Gastroesophageal sphincter (tissue), 3 donors: ENCODE measurements at regions not wholly inside any gene's neighbourhood (a gene's known extent, or its start where the extent isn't known, plus 50 kb on each side); places are given as distances from the start of the nearest gene placed in this dataset.

Experiments used
- EP300 ChIP-seq: sonication (generic); formaldehyde crosslinking; IDR thresholded peaks from one replicate; pipeline ENCODE4 v1.6.1; 2017; ENCODE audit warnings: antibody characterized with exemption, mild to moderate bottlenecking
- POLR2A ChIP-seq, 2 donors: fragments of 450-650 bp; IDR thresholded peaks; one replicate each; pipeline ENCODE4 v1.6.1; 2017; ENCODE audit warnings: antibody characterized with exemption in 2 of 2, mild to moderate bottlenecking in 2 of 2, moderate library complexity in 1 of 2
- POLR2AphosphoS5 ChIP-seq: sonication (generic); formaldehyde crosslinking; IDR thresholded peaks from one replicate; pipeline ENCODE4 v1.6.1; 2017; ENCODE audit warnings: antibody characterized with exemption
- TF ChIP-seq, protein P1 (sequence below), 4 experiments: fragments of 200-600 bp in 2 of 4; fragments of 450-650 bp in 2 of 4; sonication (generic) in 1 of 4; IDR thresholded peaks; one replicate each; pipeline ENCODE4 v1.5.1; 2017 to 2019; ENCODE audit warnings: antibody characterized with exemption in 4 of 4, mild to moderate bottlenecking in 2 of 4, moderate library complexity in 2 of 4

DNA sequence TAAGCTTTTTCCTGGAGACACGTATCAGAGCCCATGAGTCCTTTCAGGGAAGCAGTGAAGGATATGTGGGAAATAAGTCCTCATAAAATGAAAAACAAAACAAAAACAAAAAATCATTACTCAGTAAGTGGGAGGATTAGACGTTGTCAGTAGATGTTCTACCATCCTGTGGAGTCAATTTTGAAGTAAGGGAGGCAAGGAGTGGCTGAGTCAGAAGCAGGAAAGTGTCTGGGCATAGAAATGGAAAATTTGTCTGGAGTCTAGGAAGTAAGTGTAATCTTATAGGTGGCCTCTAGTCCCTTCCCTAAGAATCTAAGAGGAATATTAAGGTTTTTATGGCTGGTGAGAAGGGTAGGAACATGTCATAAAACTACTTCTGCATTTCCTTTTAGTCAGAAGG lies 339.8 kb upstream of the SEMA6D start:
- TF ChIP-seq POLR2AphosphoS5: no peak
- TF ChIP-seq, protein P1, sequence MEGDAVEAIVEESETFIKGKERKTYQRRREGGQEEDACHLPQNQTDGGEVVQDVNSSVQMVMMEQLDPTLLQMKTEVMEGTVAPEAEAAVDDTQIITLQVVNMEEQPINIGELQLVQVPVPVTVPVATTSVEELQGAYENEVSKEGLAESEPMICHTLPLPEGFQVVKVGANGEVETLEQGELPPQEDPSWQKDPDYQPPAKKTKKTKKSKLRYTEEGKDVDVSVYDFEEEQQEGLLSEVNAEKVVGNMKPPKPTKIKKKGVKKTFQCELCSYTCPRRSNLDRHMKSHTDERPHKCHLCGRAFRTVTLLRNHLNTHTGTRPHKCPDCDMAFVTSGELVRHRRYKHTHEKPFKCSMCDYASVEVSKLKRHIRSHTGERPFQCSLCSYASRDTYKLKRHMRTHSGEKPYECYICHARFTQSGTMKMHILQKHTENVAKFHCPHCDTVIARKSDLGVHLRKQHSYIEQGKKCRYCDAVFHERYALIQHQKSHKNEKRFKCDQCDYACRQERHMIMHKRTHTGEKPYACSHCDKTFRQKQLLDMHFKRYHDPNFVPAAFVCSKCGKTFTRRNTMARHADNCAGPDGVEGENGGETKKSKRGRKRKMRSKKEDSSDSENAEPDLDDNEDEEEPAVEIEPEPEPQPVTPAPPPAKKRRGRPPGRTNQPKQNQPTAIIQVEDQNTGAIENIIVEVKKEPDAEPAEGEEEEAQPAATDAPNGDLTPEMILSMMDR (IDR thresholded peaks at IDR 0.05): no peak
- TF ChIP-seq EP300: no peak
- TF ChIP-seq POLR2A (IDR thresholded peaks at IDR 0.05): no peak
